SK-N-SH (cell line): ENCODE measurements at regions not wholly inside any gene's neighbourhood (a gene's known extent, or its start where the extent isn't known, plus 50 kb on each side); places are given as distances from the start of the nearest gene placed in this dataset.

Source experiments
- CTCF ChIA-PET: fragments of 300-600, 350-600 bp; formaldehyde crosslinking; extraction: SDS; loops from one replicate; lab custom pipeline; 2021; lab: Yijun Ruan, JAX
- POLR2A ChIA-PET: fragments of 350-600 bp; sonication (Branson Sonifier 250); formaldehyde crosslinking; extraction: SDS; loops from one replicate; lab custom pipeline; 2020; ENCODE audit warnings: antibody characterized with exemption, inconsistent platforms; lab: Yijun Ruan, JAX
- DNase-seq: peaks from one replicate; pipeline ENCODE4 v3.0.0; 2012
- H2AFZ ChIP-seq: fragments of 200-600 bp; sonication (generic); 2 replicates; pipeline ENCODE4 v1.8.1; 2016; ENCODE audit warnings: antibody characterized with exemption, mild to moderate bottlenecking, low read depth
- H3F3A ChIP-seq: fragments of 200-600 bp; sonication (generic); replicated peaks from 2 replicates; pipeline ENCODE3; 2016; ENCODE audit warnings: antibody characterized with exemption, mild to moderate bottlenecking; ENCODE audit not compliant: insufficient read depth
- H3K27ac ChIP-seq, 2 experiments: fragments of 200-500 bp in 1 of 2; fragments of 200-600 bp in 1 of 2; sonication (Bioruptor generic) in 1 of 2; sonication (generic), shearing (Covaris generic) in 1 of 2; 2 replicates each; pipeline versions ENCODE4 v1.5.1 to v1.6.1; 2014 to 2016; ENCODE audit warnings: low read depth in 2 of 2, inconsistent platforms in 1 of 2, low read length in 1 of 2, mild to moderate bottlenecking in 1 of 2, mixed read lengths in 1 of 2
- H3K27me3 ChIP-seq: fragments of 200-600 bp; sonication (generic), shearing (Covaris generic); 2 replicates; pipeline ENCODE4 v1.6.1; 2016; ENCODE audit warnings: mixed run types; ENCODE audit not compliant: insufficient read depth
- H3K36me3 ChIP-seq, 2 experiments: fragments of 200-500 bp in 1 of 2; fragments of 200-600 bp in 1 of 2; sonication (Bioruptor generic) in 1 of 2; sonication (generic) in 1 of 2; replicated peaks in 1 of 2; 2 replicates each; pipeline versions ENCODE3 to v1.5.1; 2014 to 2016; ENCODE audit warnings: low read length in 1 of 2, mild to moderate bottlenecking in 1 of 2; ENCODE audit not compliant: insufficient read depth in 2 of 2, control insufficient read depth in 1 of 2
- H3K4me1 ChIP-seq, 2 experiments: fragments of 200-500 bp in 1 of 2; fragments of 200-600 bp in 1 of 2; sonication (Bioruptor generic) in 1 of 2; sonication (generic), shearing (Covaris generic) in 1 of 2; 2 replicates each; pipeline versions ENCODE4 v1.5.1 to v1.6.1; 2014 to 2016; ENCODE audit warnings: low read depth in 1 of 2, low read length in 1 of 2, mixed run types in 1 of 2; ENCODE audit not compliant: insufficient read depth in 2 of 2, control insufficient read depth in 1 of 2
- H3K4me2 ChIP-seq: fragments of 200-600 bp; sonication (generic), shearing (Covaris generic); 2 replicates; pipeline ENCODE4 v1.6.1; 2017; ENCODE audit warnings: mixed run types
- H3K4me3 ChIP-seq, 2 experiments: fragments of 200-500 bp in 1 of 2; fragments of 200-600 bp in 1 of 2; sonication (Bioruptor generic) in 1 of 2; sonication (generic), shearing (Covaris generic) in 1 of 2; 2 replicates each; pipeline versions ENCODE4 v1.5.1 to v1.8.1; 2014 to 2016; ENCODE audit warnings: low read depth in 2 of 2, inconsistent platforms in 1 of 2, low read length in 1 of 2, mild to moderate bottlenecking in 1 of 2, mixed read lengths in 1 of 2, moderate library complexity in 1 of 2
- H3K79me2 ChIP-seq: fragments of 200-600 bp; sonication (generic); 2 replicates; pipeline ENCODE4 v1.8.1; 2017; ENCODE audit warnings: mild to moderate bottlenecking; ENCODE audit not compliant: insufficient read depth
- H3K9ac ChIP-seq: fragments of 200-600 bp; sonication (generic); 2 replicates; pipeline ENCODE4 v1.6.1; 2017; ENCODE audit warnings: mixed run types
- H3K9me2 ChIP-seq: fragments of 200-600 bp; sonication (generic); 2 replicates; pipeline ENCODE4 v1.6.1; 2017; ENCODE audit warnings: mixed run types
- H3K9me3 ChIP-seq: fragments of 200-600 bp; sonication (generic); 2 replicates; pipeline ENCODE4 v1.6.1; 2017; ENCODE audit warnings: mixed run types, mild to moderate bottlenecking, moderate library complexity
- H4K20me1 ChIP-seq: fragments of 200-600 bp; sonication (generic); 2 replicates; pipeline ENCODE4 v1.6.1; 2017; ENCODE audit warnings: mild to moderate bottlenecking, mixed run types; ENCODE audit not compliant: insufficient read depth
- FOXM1 ChIP-seq: IDR thresholded peaks from 2 replicates; pipeline ENCODE4 v1.4.0; 2012; ENCODE audit warnings: low read depth, mild to moderate bottlenecking
- GABPA ChIP-seq: IDR thresholded peaks from 2 replicates; pipeline ENCODE4 v1.4.0; 2012; ENCODE audit warnings: low read depth, mild to moderate bottlenecking
- GATA2 ChIP-seq: sonication (generic); formaldehyde crosslinking; IDR thresholded peaks from 2 replicates; pipeline ENCODE4 v1.5.0; 2020; ENCODE audit warnings: mild to moderate bottlenecking, missing genetic modification reagents
- JUND ChIP-seq: IDR thresholded peaks from 2 replicates; pipeline ENCODE4 v1.4.0; 2012
- MEF2A ChIP-seq: IDR thresholded peaks from 2 replicates; pipeline ENCODE4 v1.4.0; 2012; ENCODE audit warnings: low read depth, borderline replicate concordance
- NRF1 ChIP-seq: IDR thresholded peaks from 2 replicates; pipeline ENCODE4 v1.6.1; 2012; ENCODE audit warnings: low read depth, mild to moderate bottlenecking, low read length
- POLR2AphosphoS5 ChIP-seq: IDR thresholded peaks from 2 replicates; pipeline ENCODE4 v1.6.1; 2012; ENCODE audit warnings: low read depth, low read length
- RAD21 ChIP-seq: IDR thresholded peaks from 2 replicates; pipeline ENCODE4 v1.6.1; 2012; ENCODE audit warnings: mild to moderate bottlenecking, low read length
- YY1 ChIP-seq: IDR thresholded peaks from 2 replicates; pipeline ENCODE4 v1.4.0; 2012; ENCODE audit warnings: low read depth, mild to moderate bottlenecking
- WGBS: methylation state at CpG from one replicate; pipeline ENCODE4 v1.1.6; 2017; ENCODE audit warnings: low lambda C conversion rate; 5-methylcytosine and 5-hydroxymethylcytosine counted together
- TF ChIP-seq, protein P1 (sequence below): fragments of 150-350 bp; IDR thresholded peaks from 2 replicates; pipeline ENCODE4 v1.6.1; 2016; ENCODE audit warnings: mild to moderate bottlenecking, low read depth, low read length
- TF ChIP-seq, protein P2 (sequence below): IDR thresholded peaks from 2 replicates; pipeline ENCODE4 v1.6.1; 2012; ENCODE audit warnings: mild to moderate bottlenecking, low read depth, low read length, moderate library complexity
- TF ChIP-seq, protein P3 (sequence below): IDR thresholded peaks from 2 replicates; pipeline ENCODE4 v1.4.0; 2012; ENCODE audit warnings: low read depth, borderline replicate concordance

DNA sequence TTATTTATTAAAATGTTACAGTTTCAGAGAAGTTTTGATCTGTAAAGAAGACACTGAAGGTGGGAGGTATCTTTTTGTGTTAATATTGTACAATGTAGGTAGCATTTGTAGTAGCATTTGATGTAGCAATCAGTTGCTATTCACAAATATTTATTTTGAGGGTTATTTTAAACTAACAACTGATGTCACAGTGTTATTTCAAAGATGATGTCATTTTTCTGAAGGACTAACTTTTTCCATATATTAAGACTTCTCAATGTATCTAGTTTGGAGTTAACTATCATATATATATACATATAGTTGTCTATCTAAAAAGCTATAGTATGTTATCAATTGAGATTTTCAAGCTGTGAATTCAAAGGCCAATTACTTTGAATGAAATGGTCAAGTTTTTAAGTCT is 1003.3 kb downstream of the DSC3 start (continued):
- TF ChIP-seq, protein P1, sequence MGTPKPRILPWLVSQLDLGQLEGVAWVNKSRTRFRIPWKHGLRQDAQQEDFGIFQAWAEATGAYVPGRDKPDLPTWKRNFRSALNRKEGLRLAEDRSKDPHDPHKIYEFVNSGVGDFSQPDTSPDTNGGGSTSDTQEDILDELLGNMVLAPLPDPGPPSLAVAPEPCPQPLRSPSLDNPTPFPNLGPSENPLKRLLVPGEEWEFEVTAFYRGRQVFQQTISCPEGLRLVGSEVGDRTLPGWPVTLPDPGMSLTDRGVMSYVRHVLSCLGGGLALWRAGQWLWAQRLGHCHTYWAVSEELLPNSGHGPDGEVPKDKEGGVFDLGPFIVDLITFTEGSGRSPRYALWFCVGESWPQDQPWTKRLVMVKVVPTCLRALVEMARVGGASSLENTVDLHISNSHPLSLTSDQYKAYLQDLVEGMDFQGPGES, result no peak
- no peak for TF ChIP-seq GATA2 (CRISPR knock-in tag)
- TF ChIP-seq, protein P2, sequence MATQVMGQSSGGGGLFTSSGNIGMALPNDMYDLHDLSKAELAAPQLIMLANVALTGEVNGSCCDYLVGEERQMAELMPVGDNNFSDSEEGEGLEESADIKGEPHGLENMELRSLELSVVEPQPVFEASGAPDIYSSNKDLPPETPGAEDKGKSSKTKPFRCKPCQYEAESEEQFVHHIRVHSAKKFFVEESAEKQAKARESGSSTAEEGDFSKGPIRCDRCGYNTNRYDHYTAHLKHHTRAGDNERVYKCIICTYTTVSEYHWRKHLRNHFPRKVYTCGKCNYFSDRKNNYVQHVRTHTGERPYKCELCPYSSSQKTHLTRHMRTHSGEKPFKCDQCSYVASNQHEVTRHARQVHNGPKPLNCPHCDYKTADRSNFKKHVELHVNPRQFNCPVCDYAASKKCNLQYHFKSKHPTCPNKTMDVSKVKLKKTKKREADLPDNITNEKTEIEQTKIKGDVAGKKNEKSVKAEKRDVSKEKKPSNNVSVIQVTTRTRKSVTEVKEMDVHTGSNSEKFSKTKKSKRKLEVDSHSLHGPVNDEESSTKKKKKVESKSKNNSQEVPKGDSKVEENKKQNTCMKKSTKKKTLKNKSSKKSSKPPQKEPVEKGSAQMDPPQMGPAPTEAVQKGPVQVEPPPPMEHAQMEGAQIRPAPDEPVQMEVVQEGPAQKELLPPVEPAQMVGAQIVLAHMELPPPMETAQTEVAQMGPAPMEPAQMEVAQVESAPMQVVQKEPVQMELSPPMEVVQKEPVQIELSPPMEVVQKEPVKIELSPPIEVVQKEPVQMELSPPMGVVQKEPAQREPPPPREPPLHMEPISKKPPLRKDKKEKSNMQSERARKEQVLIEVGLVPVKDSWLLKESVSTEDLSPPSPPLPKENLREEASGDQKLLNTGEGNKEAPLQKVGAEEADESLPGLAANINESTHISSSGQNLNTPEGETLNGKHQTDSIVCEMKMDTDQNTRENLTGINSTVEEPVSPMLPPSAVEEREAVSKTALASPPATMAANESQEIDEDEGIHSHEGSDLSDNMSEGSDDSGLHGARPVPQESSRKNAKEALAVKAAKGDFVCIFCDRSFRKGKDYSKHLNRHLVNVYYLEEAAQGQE, result no peak
- no peak for TF ChIP-seq FOXM1
- no peak for TF ChIP-seq YY1
- no peak for TF ChIP-seq GABPA

DNA sequence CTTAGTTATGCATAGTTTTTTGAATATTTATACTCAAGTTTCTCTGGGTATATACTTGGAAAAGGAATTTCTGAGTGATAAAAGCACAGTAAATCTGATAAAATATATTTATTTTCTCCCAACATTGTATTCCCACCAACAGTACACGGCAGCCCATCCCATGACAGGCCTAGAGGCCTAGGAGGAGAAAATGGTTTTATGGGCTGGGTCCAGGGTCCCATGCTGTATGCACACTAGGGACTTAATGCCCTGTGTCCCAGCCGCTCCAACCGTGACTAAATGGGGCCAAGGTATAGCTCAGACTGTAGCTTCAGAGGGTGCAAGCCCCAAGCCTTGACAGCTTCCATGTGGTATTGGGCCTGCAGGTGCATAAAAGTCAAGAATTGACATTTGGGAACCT is 1007.7 kb downstream of the DSC3 start:
- ChIA-PET POLR2A (no interaction called here), CTCF (no interaction called here)
- no peaks in the 10 kb centered on the region for H3K79me2 ChIP-seq
- H4K20me1 ChIP-seq, result no peaks in the 10 kb centered on the region
- no peaks in the 10 kb centered on the region for H3K4me1 ChIP-seq
- 53% methylated on average over 3 of the region's 3 CpGs for WGBS
- H3K9ac ChIP-seq, result no peak overlapping the region
- no peak overlapping the region for H3K4me3 ChIP-seq
- no peaks in the 10 kb centered on the region for H3K27me3 ChIP-seq
- H3K9me3 ChIP-seq, result no peaks in the 10 kb centered on the region
- H3K27ac ChIP-seq, result no peak overlapping the region
- H3K36me3 ChIP-seq, result no peaks in the 10 kb centered on the region
- no peak overlapping the region for H2AFZ ChIP-seq
- no peak overlapping the region for H3K4me2 ChIP-seq
- DNase-seq, result no peak
- TF ChIP-seq JUND, result no peak
- TF ChIP-seq POLR2AphosphoS5, result no peak
- no peak for TF ChIP-seq RAD21
- TF ChIP-seq YY1, result no peak
- no peak for TF ChIP-seq NRF1
- no peak for TF ChIP-seq GABPA
- TF ChIP-seq, protein P2, result no peak
- no peak for TF ChIP-seq MEF2A
- TF ChIP-seq, protein P3, sequence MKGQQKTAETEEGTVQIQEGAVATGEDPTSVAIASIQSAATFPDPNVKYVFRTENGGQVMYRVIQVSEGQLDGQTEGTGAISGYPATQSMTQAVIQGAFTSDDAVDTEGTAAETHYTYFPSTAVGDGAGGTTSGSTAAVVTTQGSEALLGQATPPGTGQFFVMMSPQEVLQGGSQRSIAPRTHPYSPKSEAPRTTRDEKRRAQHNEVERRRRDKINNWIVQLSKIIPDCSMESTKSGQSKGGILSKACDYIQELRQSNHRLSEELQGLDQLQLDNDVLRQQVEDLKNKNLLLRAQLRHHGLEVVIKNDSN, result no peak
- TF ChIP-seq, protein P1, result no peak
- H3K9me2 ChIP-seq, result no peaks in the 10 kb centered on the region
- no peaks in the 10 kb centered on the region for H3F3A ChIP-seq
